NCI-H187 (cell line): ENCODE measurements at regions not wholly inside any gene's neighbourhood (a gene's known extent, or its start where the extent isn't known, plus 50 kb on each side); places are given as distances from the start of the nearest gene placed in this dataset.

ENCODE experiments used
- DNase-seq, 2 experiments: peaks; one replicate each; lab custom pipeline; 2025; lab: John Stamatoyannopoulos, UW

DNA sequence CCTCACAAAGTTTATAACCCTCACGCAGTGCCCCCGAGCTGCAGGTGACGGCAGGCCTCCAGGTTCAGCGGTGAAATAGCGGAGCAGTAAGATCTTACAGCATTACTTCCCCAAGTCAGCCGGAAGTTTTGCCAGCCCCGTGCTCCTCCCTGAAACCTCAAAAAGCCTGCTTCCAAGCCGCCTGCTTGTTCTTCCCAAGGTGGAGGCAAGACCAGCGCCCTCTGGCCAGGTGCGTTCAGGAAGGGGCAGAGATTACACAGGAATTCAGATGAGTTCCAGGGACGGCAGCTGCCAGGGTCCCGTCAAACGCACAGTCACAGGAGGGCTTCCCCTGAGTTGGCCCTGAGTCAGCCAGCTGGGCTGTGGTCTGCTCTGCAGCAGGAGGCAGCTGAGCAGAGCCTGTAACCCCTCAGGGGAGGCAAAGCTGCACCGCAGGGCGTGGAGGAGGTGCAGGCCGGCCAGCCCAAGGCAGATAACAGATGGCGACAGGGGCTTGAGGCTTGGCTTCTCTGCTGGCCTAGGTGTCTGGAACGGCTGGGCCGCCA lies 124.1 kb upstream of the RPS6KA2 start:
- DNase-seq: no peak

DNA sequence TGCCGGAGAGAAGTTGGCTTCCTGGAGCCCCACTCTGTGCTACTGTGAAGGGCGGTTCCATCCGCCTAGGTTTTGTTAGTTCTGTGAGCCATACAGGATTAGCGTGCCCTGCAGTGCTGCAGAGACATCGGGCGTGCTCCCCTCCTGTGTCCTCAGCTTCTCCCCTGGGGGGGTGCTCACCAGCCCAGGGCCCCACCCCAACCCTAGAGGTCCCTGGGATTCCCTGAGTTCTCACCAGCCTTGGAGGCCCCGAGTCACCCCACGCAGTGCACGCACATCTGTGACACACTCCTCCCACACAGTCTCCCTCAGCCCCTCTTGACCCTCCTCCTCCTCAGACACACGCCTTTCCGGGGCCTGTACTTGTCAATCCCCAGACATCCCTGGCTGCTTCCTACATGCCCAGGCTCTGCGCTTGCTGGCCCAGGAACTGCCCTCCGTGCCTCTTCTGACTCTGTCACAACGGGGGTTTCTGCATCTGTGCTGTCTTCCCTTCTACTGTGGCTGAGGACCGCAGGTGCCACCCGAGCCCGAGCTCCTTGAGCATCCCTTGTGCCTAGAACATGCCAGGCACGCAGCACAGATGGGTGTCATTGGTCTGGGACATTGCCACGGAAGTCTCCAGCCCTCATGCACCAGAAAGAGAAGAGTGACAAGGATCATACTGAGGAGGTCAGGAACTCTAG lies 123.2 kb upstream of the RPS6KA2 start:
- no peak for DNase-seq

DNA sequence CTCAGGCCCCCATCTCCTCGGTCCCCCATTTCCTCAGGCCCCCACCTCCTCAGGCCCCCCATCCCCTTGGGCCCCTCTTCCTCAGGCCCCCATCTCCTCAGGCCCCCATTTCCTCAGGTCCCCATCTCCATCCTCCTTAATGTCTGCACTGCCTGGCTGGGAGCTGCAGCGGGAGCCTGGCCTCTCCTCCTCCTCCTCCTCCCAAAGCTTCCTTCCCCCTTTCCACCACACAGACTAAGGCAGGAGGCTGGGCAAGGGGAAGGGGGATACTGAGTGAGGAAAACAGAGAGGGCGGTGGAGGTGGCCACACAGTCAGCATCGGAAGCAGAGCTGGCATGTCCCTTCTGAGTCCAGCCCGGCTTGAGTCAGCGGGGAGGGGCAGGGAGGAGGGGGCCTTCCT lies 122.6 kb upstream of the RPS6KA2 start:
- DNase-seq: no peak

DNA sequence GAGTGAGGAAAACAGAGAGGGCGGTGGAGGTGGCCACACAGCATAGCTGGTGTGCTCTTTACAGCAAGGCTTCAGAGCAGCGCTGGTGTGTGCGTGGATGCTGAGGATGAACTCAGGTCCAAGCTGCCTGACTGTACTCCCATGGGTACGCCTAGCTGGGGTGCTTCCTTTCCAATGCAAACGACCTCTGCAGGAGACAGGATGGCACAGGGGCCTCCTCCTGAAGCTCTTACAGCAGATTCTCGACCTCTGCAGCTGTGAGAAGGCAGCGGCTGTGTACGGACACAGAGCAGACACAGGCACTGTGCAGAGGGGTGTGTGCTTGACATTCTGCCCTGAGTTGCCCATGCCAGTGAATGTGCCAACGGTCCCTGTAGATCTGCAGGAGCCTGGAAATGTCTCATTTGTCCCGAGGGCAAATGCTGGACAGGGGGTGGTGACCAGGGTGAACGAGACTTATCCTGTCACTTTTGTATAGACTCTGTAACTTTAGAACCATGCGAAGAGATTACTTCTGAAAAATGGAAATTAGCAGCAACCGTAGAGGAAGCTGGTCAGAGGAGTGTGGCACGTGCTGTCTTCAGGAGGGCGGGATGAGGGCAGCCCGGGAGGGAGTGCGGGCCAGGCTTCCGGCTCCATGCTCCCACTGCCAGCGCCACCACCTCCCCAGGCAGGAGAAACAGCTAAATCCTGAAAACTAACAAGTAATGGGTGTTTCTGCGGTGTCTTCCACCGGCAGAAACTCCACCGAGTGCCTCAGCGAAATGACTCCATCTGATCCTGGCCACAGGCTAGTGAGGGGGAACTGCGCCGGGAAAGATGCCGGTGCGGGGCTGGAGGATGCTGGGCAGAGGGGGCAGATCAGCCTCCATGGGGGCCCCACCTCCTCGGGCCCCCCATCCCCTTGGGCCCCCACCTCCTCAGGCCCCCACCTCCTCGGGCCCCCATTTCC lies 120.9 kb upstream of the RPS6KA2 start:
- DNase-seq: no peak

DNA sequence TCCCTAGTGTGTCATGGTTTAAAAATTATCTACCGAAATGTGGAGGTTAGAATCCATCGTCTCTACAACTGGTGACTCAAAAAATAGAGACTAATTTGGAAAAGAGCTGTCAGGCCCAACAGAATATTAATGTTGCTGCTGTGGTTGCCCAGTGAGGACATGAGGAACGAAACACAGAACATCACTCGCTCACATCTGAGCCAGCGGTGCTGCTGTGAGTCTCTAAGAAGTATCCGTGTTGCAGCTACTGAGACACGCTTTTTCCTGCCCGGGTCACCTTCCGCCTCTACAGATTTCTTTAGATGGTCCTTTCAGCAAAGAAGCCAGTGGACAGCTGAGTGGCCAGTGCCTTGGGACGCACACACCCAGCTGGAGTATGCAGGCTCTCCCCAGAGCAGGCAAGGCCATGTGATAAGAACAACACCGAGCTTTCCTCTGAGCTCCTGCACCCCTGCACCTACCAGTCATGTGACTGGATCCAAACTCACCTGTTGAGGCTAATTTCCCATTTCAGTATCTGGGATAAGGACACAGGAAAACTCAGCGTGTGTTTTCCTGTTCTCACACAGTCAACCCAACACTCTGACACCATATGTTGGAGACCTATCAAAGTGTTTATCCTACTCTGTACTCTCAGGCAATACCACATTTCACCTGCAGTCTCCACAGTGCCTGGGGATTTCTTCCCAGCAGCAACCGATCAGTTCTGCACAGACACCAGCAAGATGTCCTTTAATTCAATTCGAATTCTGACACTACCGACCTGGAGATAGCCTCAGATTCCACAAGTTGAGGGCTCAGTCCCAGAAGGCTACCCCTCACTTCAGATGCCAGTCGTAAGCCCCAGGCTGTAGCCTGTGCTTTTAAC lies 119.0 kb upstream of the RPS6KA2 start:
- DNase-seq: no peak

DNA sequence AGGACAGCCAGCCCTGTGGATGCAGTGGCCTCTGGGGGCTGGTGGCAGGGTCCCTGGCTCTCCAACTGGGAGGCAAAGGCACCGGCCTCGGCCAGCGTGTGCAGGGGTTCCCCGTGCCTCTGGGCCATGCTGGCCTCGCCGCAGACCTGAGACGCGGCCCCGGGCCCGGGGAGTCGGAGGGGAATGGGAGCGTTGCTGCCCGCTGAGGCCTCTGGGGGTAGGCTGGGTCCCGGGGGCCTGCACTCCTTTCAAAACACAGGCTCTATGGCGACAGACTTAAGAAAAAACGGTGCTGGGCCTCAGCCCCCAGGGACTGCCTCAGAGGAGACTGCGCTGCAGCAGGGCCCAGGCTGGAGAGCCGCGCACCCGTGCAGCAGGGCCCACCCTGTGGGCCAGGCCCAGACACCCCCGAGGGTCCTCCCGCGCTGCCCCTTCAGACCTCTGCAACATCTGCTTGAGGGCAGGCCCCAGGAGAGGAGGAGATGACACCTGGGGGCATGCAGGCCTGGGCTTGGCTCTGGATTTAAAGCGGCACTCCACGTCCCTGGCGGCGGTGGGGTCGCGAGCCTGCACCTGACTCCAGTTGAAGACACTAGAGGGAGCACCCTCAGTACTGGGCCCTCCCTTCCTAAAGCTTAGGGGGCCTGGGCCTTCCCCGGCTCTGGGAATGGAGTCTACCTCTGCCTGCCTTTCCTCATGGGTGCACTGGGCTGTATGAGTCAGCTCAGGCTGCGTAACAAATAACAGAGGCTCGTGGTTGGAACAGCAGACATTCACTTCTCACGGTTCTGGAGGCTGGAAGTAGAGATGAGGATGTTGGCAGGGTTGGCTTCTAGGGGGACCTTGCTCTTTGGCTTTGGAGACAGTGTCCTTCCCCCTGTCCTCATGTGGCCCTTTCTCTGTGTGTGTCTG lies 117.4 kb upstream of the RPS6KA2 start:
- no peak for DNase-seq

DNA sequence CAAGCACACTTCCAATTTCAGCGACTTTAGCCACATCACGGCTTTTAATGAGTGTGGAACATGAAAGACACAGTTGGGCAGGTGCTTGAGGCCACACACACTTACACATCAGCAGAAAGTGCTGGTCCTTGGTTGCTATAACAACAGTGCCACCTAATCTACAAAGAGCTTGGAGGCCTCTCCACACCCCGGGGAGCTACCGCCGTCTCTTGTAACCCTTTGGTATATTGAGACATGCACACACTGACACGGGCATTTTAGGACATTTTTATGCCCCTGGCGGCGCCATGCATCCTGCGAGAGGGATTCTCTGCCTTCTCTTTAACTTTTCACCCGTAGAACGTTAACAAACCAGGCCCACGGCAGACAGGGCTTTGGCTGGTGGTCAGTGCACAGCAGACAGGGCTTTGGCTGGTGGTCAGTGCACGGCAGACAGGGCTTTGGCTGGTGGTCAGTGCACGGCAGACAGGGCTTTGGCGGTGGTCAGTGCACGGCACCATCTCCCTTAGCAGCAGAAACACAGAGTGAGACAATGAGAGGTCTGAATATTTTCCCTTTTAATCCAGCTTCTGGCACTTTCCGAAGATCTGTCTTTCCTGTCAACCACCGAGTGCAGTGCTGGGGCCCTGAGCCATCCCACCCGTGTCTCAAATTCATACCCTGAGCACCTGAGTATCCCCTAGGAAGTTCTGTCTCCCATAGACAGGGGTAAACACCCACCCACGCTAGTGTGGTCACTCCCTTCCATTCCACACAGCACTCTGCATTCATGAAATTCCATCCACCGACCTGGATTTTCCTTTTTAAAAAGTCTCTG lies 116.6 kb upstream of the RPS6KA2 start:
- peak; percentile 4 to 25 for DNase-seq

DNA sequence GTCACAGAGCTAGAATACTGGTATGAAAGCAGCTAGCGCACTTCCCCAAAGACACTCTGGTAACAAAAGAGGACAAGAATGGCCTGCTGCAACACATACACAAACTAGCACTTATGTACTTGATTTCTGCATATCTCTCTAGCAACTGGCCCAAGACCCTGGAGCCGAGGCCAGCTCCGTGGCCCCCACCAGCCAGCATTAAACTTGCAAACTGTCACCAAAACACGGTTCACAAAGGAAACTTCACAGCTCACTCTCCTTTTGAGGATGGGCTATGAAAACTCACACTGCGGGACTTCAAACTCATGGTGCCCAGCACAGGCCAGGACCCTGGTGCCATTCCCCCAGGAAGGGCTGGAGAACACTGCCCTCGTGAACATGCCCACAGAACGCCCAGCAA lies 115.9 kb upstream of the RPS6KA2 start:
- no peak for DNase-seq

DNA sequence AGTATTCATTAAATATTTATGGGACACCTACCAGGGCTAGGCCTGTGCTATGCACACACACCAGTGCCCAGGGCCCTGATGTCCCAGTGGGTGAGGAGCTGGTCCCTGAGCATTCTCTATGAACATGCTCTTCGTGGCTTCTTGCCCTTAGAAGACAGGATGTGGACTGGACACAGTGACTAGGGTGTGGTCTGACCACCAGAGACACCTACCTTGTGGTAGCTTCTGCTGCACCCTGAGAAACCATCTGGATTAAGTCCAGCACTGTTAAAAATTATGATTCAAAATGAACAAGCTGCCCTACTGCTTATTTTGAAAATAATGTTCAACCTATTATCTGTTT lies 112.9 kb upstream of the RPS6KA2 start:
- DNase-seq: no peak

DNA sequence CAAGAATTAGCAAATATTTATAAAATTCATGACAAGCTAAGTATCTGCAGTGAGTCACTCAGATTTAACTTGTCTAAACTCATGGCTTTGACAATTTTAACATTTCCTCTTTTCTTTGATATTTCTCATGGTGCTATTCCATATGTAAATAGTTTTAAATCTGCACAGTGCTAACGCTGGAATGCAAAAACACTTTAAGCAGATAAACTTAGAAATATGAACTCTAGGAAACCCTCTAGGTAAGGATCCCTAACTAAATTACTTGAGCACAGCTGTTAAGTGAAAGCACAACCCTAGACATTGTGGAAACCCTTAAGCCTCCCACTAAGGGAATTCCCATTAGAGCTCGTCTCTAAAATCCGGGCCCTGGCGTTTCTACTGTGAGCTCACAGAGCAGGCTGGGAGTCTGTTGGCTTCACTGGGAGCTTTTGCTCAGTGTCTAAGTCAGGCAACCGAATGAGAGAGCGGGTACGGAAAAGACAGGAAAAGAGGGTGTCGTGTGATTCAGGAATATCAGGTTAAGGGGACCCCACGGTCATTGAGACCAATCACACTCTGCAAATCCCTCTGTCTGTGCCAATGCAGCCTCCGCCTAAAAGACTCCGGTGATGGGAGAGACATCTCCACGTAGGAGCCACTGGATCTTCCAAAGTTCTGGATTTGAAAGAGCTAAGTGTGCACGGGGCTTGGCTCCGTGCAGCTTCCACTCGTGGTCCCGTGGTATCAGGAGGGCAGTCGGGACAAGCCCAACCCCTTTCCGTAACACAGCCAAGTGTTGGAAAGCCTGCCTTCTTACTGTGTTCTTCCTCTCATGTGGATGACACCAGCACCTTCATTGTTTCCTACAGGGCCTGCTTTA lies 112.3 kb upstream of the RPS6KA2 start:
- no peak for DNase-seq

DNA sequence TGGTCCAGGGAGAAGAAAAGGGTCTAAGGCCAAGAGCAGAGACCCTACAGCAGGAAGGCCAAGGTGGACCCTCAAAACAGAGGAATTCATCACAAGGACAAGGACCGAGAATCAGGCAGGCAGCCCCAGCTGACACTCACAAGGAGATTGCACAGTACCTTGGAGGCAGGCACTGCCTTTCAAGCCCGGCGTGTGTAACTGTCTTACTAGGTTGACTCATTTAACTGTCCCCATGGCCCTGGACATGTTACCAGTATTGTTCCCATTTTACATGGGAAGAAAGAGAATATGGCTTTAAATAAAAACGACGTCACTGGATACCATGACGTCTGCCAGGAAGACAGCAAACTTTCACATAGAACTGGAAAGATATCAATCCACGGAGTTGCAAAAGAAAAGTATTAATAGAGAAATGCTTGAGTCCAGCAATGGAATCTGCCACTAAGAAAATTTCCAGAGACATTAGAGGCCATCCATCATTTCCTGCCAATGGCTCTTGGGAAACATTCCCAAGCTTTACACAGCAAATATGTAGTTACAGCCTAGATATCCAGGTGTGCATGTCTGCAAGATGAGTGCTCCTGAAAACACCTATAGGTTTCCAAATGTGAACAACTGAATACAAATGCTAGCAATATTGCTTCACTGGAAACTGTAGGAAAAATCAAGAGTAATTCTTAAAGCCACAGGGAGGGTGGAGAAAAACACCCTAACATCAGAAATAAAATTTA lies 111.5 kb upstream of the RPS6KA2 start:
- DNase-seq: no peak

DNA sequence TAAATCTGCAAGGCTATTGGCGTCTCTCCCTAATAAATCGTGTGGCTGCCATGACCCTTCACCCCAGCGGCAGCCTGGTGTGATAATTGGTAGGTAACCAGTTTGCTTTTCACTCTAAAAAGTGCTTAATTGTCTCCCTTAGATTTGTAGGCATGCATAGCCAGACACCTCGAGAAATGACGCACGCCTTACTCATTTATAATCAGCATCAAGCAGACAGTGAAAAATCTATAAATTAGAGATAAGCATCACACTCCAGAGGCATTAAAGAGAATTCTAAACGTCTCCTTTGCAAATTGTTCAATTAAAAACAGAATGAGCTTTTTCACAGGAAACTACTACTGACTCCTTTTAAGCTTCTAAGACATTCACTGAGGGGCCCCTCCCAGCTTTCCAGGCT lies 110.2 kb upstream of the RPS6KA2 start:
- no peak for DNase-seq

DNA sequence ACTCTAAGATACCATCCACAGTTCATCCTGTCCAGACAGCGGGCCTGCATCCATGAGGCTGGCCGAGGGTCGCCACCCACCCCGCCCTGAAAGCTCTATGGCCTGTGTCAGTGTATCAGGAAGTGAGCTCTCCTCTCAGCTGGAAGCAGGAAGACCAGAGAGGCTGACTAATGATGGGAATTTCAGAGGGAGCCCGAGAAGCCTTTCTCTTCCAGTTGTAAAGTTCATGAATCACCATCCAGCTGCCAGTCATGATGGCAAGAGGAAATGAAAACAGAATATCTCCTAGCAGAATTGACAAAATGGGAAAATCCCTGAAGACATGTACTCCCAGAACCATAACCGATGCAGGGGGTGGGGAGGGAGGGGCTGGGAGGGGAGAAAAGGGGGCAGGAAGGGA lies 109.6 kb upstream of the RPS6KA2 start:
- no peak for DNase-seq

DNA sequence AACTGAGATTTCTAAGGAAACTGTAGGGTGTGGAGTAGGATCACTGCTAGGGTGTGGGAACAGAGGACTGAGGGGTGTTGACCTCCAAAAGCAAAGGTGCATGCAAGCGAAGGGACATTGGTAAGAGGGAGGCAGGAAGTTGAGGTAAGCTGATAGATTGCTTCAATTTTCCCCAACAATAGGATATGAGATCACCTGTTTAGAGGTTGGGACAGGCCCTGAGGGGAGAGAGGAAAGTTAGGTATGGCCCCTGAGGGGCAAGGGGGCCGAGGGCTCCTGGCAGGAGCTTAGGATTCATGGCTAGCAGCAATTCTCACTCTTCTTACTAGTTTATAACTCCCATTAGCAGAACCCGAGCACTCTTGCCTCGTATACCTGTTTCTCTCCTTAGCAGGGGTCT lies 106.8 kb upstream of the RPS6KA2 start:
- DNase-seq: no peak

DNA sequence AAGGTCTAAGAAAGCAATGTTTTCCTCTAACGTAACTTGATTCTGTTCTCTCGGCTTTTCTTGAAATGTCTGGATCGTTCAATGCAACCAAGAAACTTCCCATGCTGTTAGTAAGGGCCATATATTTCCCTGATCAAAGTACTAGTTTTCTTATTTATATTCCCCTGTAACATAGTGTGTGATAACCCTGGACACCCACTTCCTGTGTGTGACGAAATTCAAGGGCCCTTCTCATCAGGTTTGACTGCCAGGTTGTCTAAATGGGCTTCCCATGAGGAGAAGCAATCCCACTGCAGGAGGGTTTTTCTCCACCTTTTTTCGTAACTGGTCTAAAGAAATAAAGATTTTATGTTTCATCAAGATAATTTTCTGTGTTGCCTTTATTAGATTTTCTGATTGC lies 102.6 kb upstream of the RPS6KA2 start:
- DNase-seq: no peak

DNA sequence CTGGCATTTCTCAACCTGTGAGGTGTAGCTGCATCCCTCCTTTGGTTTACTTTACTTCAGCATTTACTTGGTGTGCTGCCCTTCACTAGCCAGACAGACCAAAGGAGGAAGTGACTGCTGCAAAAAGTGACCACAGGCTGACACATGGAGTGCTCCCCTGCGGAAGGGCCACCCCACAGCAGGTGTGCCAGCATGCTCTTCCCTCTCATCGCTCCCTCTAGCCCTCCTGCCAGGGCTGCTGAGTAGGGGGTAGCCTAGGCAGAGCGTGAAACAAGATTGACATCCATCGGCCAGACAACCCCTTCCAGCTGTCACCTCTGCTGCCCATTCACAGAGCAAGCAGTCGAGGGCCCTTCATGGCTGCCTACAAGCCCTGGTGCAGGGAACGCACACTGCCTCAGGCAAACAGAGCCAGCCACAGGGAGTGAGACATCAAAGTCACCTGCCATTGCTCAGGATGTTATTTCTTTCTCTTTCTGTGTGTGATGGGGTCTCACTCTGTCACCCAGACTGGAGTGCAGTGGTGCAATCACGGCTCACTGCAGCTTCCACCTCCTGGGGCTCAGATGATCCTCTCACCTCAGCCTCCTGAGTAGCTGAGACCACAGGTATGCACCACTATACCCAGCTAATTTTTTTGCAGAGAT lies 102.0 kb upstream of the RPS6KA2 start:
- DNase-seq: no peak

DNA sequence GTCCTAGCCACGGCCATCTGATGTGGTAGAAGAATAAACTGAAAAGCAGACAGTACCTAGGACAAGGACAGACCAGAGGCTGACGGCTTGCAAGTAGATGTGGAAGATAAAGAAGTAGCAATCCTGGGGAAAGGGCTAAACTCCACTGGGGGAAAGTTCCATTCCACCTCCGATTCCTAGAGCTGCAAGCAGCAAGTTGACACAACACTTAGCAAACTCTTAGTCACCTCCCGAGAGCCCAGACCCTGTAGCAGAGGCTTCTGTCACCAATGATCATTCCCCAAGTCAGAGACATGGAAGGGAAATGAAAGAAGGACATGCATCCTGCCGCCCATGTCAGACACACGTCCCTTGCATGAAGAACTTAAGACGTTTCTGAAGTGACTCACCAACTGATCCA lies 99.2 kb upstream of the RPS6KA2 start:
- no peak for DNase-seq

DNA sequence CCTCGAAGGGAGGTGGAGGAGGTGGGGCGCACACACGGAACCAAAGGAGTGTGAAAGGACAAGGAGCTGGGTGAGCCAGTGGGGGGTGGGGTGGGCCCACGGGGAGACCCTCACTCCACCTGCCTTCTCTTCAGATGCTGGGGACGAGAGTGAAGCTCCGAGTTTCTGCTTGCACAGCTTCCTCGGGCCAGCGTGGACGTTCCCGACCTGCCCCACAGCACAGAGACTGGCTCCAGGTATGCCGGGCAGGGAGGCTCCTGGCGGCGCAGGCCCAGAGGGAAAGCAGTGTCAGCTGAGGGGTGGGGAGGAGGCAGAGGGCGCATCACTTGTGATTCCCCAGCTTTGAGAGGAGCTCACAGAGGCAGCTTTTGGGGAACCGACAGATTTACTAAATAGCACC lies 98.5 kb upstream of the RPS6KA2 start:
- DNase-seq: no peak
